ENCODE measurements at regions not wholly inside any gene's neighbourhood (a gene's known extent, or its start where the extent isn't known, plus 50 kb on each side); places are given as distances from the start of the nearest gene placed in this dataset.

DNA sequence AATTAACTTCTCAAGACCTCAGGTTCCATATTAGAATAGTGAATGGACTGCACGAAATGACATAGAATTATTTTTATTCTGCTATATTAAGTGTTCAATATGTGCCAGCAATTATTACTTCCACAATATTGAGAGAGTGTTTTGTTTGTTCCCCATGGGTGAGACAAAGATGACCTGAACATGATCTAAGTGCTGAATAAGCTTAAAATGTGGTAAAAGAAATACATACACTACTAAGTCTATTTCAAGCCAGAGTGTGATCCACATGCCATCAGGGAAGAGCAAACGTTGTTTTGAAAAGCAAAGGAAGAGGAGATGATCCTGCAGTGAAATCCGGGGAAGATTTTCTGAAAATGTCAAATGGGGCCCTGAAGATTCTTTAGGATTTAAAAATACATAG lies 59.8 kb upstream of the RUNX1 start:
- TF ChIP-seq, protein P1, sequence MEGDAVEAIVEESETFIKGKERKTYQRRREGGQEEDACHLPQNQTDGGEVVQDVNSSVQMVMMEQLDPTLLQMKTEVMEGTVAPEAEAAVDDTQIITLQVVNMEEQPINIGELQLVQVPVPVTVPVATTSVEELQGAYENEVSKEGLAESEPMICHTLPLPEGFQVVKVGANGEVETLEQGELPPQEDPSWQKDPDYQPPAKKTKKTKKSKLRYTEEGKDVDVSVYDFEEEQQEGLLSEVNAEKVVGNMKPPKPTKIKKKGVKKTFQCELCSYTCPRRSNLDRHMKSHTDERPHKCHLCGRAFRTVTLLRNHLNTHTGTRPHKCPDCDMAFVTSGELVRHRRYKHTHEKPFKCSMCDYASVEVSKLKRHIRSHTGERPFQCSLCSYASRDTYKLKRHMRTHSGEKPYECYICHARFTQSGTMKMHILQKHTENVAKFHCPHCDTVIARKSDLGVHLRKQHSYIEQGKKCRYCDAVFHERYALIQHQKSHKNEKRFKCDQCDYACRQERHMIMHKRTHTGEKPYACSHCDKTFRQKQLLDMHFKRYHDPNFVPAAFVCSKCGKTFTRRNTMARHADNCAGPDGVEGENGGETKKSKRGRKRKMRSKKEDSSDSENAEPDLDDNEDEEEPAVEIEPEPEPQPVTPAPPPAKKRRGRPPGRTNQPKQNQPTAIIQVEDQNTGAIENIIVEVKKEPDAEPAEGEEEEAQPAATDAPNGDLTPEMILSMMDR (IDR thresholded peaks at IDR 0.05; ENCODE audit: low read depth, low read length): no peak

DNA sequence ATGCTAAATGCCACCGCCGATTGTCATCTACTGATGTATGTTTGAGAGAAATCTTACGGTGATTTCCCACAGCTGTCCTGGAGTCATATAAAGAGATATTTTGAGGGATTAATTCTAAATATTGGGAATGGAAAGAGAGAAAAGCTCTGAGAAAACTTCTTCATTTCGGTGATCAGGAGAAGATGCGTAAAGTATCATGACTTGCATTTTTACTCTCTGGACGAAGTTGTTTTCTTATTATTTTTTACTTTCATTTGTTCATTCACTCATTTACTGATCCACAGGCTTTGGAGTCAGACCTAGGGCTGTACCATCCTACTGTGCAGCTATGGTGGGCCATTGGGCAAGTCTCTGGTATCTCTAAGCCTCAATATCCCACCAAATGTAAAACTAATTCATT lies 58.4 kb upstream of the RUNX1 start:
- TF ChIP-seq, protein P1 (IDR thresholded peaks at IDR 0.05; ENCODE audit: low read depth, low read length): no peak

More for the DNA sequence above, 59.8 kb upstream of the RUNX1 start:
- DNase-seq (ENCODE audit: extremely low read depth, low read depth): no peak

DNA sequence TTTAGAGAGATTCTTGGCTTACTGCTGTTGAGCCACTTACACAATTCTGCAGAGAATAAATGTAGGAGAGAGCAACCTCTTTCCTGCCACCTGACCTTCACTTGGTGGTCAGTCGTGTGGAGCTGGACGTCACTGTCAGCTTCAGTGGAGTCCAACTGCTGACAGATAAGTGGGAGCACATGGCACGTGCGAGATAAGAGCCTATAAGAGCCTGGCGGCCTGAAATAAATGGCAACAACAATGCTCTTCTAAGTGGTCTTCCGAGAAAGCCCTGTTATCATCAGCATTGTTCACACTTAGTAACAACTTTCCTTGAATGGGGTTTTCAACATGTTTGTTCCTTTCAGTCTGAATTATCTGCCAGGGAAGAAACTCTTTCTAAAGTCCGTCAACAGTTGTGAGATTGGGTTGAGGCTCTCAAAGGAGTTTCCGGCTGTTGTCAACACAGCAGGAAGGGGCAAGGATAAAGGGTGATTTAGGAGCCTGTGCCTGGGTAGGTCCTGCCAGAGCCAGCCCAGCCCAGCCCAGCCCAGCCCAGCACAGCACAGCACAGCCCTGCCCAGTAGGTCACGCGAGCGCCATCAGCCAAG lies 57.2 kb upstream of the RUNX1 start:
- TF ChIP-seq, protein P1 (IDR thresholded peaks at IDR 0.05; ENCODE audit: low read depth, low read length): no peak

More for the DNA sequence above, 58.4 kb upstream of the RUNX1 start:
- no peak for DNase-seq (ENCODE audit: extremely low read depth, low read depth)

DNA sequence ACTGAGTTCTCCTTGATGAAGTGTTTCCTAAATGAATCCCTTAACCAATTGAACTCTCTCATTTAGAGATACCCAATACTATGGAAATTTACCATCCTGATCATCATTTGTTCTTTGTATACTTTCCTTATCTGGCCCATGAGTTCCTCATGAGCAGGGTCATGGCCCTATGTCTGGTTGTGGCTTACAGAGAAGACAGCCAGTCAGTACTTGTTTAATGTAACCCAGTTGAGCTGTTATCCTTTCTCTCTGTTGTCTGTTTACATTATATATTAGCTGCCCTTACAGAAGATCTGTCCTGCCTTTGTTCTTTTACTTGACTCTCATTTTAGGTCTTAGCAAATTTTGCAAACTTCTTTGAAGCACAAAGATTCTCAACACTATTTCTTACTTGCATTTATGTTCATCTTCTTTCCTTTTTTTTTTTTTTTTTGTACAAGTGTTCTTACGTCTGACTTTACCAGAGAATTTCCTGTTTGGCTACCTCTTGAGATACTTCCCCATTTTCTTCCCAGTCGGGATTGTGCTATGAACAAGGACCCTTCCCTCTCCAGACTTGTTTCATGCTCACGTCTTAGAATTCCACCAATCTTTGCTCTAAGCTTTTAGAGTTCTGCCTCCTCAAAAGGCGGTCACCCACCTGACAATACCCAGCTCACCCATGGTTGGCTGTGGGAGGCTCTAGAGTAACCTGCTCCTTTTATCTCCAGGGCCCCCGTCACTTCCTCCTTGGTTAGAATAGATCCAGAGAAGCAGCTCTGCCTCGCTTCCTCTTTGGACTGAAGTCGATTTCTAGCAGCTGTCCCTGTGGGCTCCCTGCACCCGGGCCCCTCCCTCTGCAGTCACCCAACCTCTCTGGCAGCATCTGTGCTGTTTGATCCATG lies 53.6 kb upstream of the RUNX1 start:
- TF ChIP-seq, protein P1 (IDR thresholded peaks at IDR 0.05; ENCODE audit: low read depth, low read length): no peak
- DNase-seq (ENCODE audit: extremely low read depth, low read depth): no peak

More for the DNA sequence above, 57.2 kb upstream of the RUNX1 start:
- DNase-seq (ENCODE audit: extremely low read depth, low read depth): no peak

DNA sequence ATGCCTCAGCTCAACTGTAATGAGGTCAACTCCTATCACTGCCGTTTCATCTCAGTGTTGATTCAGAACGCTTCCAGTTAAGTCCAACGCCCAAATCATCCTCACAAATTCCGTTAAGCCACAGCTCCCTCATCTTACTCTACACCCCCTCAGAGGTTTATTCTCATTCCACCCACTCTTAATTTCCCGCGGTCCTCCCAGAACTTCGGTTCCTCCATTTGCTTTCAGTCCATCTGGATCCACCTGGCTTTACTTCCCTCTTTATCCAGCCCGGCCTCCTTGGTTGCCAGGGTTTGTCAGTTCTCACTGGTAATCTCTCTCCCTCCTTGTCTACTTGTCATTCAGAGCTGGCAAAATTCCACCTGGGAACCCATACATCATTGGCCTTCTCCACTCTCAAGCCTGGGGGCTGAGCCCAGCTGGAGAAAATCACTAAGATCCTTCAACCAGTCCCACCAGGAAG lies 51.3 kb upstream of the RUNX1 start:
- DNase-seq (ENCODE audit: extremely low read depth, low read depth): no peak
- TF ChIP-seq, protein P1 (IDR thresholded peaks at IDR 0.05; ENCODE audit: low read depth, low read length): no peak

DNA sequence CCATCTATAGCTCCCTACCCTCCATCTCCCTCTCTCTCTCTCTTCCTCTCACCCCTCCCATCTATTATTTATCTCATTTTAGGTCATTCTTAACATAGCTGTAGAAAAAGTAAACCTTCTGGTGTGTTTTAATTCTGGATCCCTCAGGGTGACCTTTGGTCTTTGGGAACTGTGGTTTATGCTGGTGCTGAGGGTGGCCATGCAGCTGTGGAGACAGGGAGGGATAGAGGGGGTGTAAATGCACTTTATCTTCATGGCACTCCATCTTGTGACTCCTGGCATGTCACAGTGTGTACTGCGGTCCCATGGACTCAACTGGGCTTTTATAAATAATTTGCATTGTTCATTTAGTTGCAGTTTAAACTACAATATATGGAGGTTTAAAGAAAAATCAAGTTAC lies 50.2 kb upstream of the RUNX1 start:
- DNase-seq (ENCODE audit: extremely low read depth, low read depth): no peak

More for the DNA sequence above, 50.2 kb upstream of the RUNX1 start:
- TF ChIP-seq, protein P1 (IDR thresholded peaks at IDR 0.05; ENCODE audit: low read depth, low read length): no peak

Data from AG09319 (cell line).